ENCODE measurements at regions not wholly inside any gene's neighbourhood (a gene's known extent, or its start where the extent isn't known, plus 50 kb on each side); places are given as distances from the start of the nearest gene placed in this dataset.

DNA sequence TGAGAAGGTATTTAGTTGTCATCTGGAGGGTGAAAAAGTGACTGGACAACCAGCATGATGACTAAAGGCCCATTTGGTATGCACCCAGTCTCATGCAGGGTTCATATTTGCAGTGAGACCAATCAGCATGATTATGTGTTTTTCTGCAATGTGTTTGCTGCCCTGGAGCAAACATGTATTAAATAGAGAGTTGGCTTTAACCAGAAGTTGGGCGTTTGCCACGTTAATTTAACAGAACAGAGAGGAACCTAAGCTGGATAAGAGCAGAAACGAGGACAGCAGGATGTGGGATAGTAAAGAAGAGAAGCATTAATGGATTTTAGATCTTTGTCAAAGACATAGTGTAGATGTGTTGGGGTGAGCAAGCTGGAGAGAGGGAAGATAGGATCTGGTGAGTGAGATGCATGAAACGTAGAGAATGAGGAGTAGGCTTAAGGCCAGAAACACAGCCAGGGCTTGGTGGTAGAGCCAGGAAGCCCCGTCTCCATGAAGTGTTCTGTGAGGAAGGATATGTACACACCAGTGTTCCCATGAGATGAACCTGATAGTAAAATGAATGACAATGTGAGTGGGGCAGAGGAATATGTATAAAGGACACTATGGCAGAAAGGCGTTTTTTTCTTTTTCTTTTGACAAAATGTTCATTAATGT is 164.0 kb upstream of the PDGFD start:
- H3K9me3 ChIP-seq (ENCODE audit: control insufficient read depth in 2 of 3, insufficient read depth in 1 of 3, low read length in 3 of 3) = no peaks in the 10 kb centered on the region
- TF ChIP-seq, protein P1, sequence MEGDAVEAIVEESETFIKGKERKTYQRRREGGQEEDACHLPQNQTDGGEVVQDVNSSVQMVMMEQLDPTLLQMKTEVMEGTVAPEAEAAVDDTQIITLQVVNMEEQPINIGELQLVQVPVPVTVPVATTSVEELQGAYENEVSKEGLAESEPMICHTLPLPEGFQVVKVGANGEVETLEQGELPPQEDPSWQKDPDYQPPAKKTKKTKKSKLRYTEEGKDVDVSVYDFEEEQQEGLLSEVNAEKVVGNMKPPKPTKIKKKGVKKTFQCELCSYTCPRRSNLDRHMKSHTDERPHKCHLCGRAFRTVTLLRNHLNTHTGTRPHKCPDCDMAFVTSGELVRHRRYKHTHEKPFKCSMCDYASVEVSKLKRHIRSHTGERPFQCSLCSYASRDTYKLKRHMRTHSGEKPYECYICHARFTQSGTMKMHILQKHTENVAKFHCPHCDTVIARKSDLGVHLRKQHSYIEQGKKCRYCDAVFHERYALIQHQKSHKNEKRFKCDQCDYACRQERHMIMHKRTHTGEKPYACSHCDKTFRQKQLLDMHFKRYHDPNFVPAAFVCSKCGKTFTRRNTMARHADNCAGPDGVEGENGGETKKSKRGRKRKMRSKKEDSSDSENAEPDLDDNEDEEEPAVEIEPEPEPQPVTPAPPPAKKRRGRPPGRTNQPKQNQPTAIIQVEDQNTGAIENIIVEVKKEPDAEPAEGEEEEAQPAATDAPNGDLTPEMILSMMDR (IDR thresholded peaks at IDR 0.05; ENCODE audit: borderline replicate concordance, extremely low read depth, insufficient read depth) = no peak
- no peak for FAIRE-seq

DNA sequence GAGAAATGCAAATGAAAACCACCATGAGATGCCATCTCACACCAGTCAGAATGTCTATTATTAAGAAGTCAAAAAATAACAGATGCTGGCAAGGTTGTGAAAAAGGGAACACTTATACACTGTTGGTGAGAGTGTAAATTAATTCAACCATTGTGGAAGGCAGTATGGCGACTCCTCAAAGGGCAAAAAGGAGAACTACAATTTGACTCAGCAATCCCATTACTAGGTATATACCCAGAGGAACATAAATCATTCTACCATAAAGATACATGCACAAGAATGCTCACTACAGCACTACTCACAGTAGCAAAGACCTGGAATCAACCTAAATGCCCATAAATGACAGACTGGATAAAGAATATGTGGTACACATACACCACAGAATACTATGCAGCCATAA is 161.1 kb upstream of the PDGFD start:
- H3K27ac ChIP-seq (ENCODE audit: low read depth in 2 of 2, low read length in 2 of 2) = no peak overlapping the region
- no peaks in the 10 kb centered on the region for H3K27me3 ChIP-seq (ENCODE audit: control insufficient read depth, insufficient read depth, low read length)
- no peak overlapping the region for H3K4me3 ChIP-seq (ENCODE audit: low read length in 3 of 3)
- intact Hi-C loops (cut with DNase I) = no loop called here
- no peak overlapping the region for H3K9ac ChIP-seq (ENCODE audit: low read length in 3 of 3)
- no peaks in the 10 kb centered on the region for H3K4me1 ChIP-seq (ENCODE audit: control insufficient read depth in 2 of 3, insufficient read depth in 2 of 3, low read depth in 1 of 3, low read length in 3 of 3)
- TF ChIP-seq, protein P1 (IDR thresholded peaks at IDR 0.05; ENCODE audit: borderline replicate concordance, extremely low read depth, insufficient read depth) = no peak
- H3K36me3 ChIP-seq (ENCODE audit: control insufficient read depth in 2 of 3, insufficient read depth in 3 of 3, low read length in 3 of 3) = no peaks in the 10 kb centered on the region
- H3K9me3 ChIP-seq (ENCODE audit: control insufficient read depth in 2 of 3, insufficient read depth in 1 of 3, low read length in 3 of 3) = no peaks in the 10 kb centered on the region
- DNase-seq (no peak), FAIRE-seq (no peak)

More for the DNA sequence above, 164.0 kb upstream of the PDGFD start:
- Histone ChIP-seq H3K27me3 (ENCODE audit: control insufficient read depth, insufficient read depth, low read length) (no peaks in the 10 kb centered on the region), H3K4me3 (ENCODE audit: low read length in 3 of 3) (no peak overlapping the region), H3K4me1 (ENCODE audit: control insufficient read depth in 2 of 3, insufficient read depth in 2 of 3, low read depth in 1 of 3, low read length in 3 of 3) (no peaks in the 10 kb centered on the region), H3K36me3 (ENCODE audit: control insufficient read depth in 2 of 3, insufficient read depth in 3 of 3, low read length in 3 of 3) (no peaks in the 10 kb centered on the region), H3K27ac (ENCODE audit: low read depth in 2 of 2, low read length in 2 of 2) (no peak overlapping the region), H3K9ac (ENCODE audit: low read length in 3 of 3) (no peak overlapping the region)
- DNase-seq = no peak
- intact Hi-C loops (cut with DNase I) = no loop called here

DNA sequence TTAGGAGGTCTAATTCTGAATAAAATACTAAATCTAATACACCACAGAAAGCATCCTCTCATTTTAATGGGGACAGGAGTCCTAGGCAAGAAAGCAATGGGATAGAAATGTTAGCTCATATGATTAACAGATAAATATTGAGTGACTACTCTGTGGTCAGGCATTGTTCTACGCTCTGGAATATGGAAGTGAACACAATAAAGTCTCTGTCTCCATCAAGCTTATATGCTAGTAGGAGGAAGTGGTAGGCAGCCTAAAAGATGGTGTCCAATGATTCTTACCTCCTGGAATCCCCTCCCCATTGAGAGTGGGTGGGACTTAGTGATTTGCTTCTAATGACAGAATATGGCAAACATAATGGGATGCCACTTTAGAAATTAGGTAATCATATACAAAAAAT is 160.3 kb upstream of the PDGFD start:
- H3K9ac ChIP-seq (ENCODE audit: low read length in 3 of 3) = no peak overlapping the region

More for the DNA sequence above, 160.3 kb upstream of the PDGFD start:
- FAIRE-seq (no peak), DNase-seq (no peak)
- H3K27ac ChIP-seq (ENCODE audit: low read depth in 2 of 2, low read length in 2 of 2) = no peak overlapping the region
- H3K4me1 ChIP-seq (ENCODE audit: control insufficient read depth in 2 of 3, insufficient read depth in 2 of 3, low read depth in 1 of 3, low read length in 3 of 3) = no peaks in the 10 kb centered on the region
- no peaks in the 10 kb centered on the region for H3K9me3 ChIP-seq (ENCODE audit: control insufficient read depth in 2 of 3, insufficient read depth in 1 of 3, low read length in 3 of 3)
- no peaks in the 10 kb centered on the region for H3K36me3 ChIP-seq (ENCODE audit: control insufficient read depth in 2 of 3, insufficient read depth in 3 of 3, low read length in 3 of 3)
- H3K4me3 ChIP-seq (ENCODE audit: low read length in 3 of 3) = no peak overlapping the region
- TF ChIP-seq, protein P1 (IDR thresholded peaks at IDR 0.05; ENCODE audit: borderline replicate concordance, extremely low read depth, insufficient read depth) = no peak
- H3K27me3 ChIP-seq (ENCODE audit: control insufficient read depth, insufficient read depth, low read length) = no peaks in the 10 kb centered on the region
- intact Hi-C loops (cut with DNase I) = no loop called here

Measured in kidney (tissue), 13 donors.